K562 (cell line): ENCODE measurements at regions not wholly inside any gene's neighbourhood (a gene's known extent, or its start where the extent isn't known, plus 50 kb on each side); places are given as distances from the start of the nearest gene placed in this dataset.

ENCODE experiments used
- ATAC-seq: fragments of 200-7000 bp; cut with Tn5 transposase; 3 replicates; pipeline ENCODE4 v1.9.1; 2020; ENCODE audit warnings: moderate library complexity
- BruUV-seq: library from RNA; stranded (reverse); fragments of 400-500 nt; replicated peaks from 2 replicates; lab custom pipeline; 2021; lab: Mats Ljungman, UMichigan
- CTCF ChIA-PET: fragments of 300-600 bp; formaldehyde crosslinking; extraction: SDS; loops from one replicate; lab custom pipeline; 2021; ENCODE audit warnings: low intra/inter-chr PET ratio; lab: Yijun Ruan, JAX
- POLR2A ChIA-PET: fragments of 300-600, 350-650 bp; sonication (Branson Sonifier 250); formaldehyde crosslinking; extraction: SDS; loops from one replicate; lab custom pipeline; 2021; ENCODE audit warnings: antibody characterized with exemption, inconsistent platforms; lab: Yijun Ruan, JAX
- DNase-seq, 4 experiments: peaks; one replicate each; pipeline versions ENCODE4 v3.0.0 to v3.0.0-alpha.2; 2011 to 2018; ENCODE audit warnings: low spot score in 3 of 4, mixed read lengths in 3 of 4; ENCODE audit errors: extremely low read depth in 1 of 4
- FAIRE-seq: peaks from 2 replicates; lab custom pipeline; 2011; peaks lifted over from hg19 to GRCh38; lab: Jason Lieb, UNC
- H2AFZ ChIP-seq: 2 replicates; pipeline ENCODE4 v1.6.0; 2011; ENCODE audit warnings: low read depth, low read length, control low read depth, inconsistent platforms
- H3K27ac ChIP-seq: fragments of 200-600 bp; 3 replicates; pipeline ENCODE4 v1.8.0; 2011; ENCODE audit warnings: low read depth, mild to moderate bottlenecking, control low read depth, inconsistent platforms, low read length, moderate library complexity, mixed read lengths; ENCODE audit errors: extremely low read depth
- H3K27me3 ChIP-seq, 2 experiments: fragments of 300-600 bp in 1 of 2; 2 replicates in 1 of 2; 3 replicates in 1 of 2; pipeline versions ENCODE4 v1.6.0 to v1.8.0; 2011; ENCODE audit warnings: inconsistent platforms in 2 of 2, low read length in 2 of 2, mild to moderate bottlenecking in 1 of 2, mixed read lengths in 1 of 2, moderate library complexity in 1 of 2; ENCODE audit not compliant: control insufficient read depth in 2 of 2, insufficient read depth in 2 of 2
- H3K36me3 ChIP-seq: fragments of 300-600 bp; 3 replicates; pipeline ENCODE4 v1.8.0; 2011; ENCODE audit warnings: mild to moderate bottlenecking, low read length, inconsistent platforms; ENCODE audit not compliant: control insufficient read depth, insufficient read depth
- H3K4me1 ChIP-seq, 2 experiments: fragments of 200-600 bp in 1 of 2; replicated peaks in 1 of 2; 2 replicates in 1 of 2; 3 replicates in 1 of 2; pipeline versions ENCODE4 v1.5.1 to v1.8.0; 2011; ENCODE audit warnings: inconsistent platforms in 2 of 2, low read length in 2 of 2, mild to moderate bottlenecking in 1 of 2, mixed read lengths in 1 of 2, moderate library complexity in 1 of 2; ENCODE audit not compliant: control insufficient read depth in 2 of 2, insufficient read depth in 2 of 2
- H3K4me2 ChIP-seq: 2 replicates; pipeline ENCODE4 v1.6.1; 2011; ENCODE audit warnings: low read length, control low read depth, inconsistent platforms, mixed read lengths; ENCODE audit not compliant: insufficient read depth
- H3K4me3 ChIP-seq: fragments of 200-600 bp; sonication (generic), shearing (Covaris generic); 2 replicates; pipeline ENCODE4 v1.5.1; 2016; ENCODE audit warnings: control low read depth, inconsistent platforms
- H3K79me2 ChIP-seq: fragments of 200-600 bp; 3 replicates; pipeline ENCODE4 v1.8.0; 2011; ENCODE audit warnings: low read length, inconsistent platforms; ENCODE audit not compliant: control insufficient read depth, insufficient read depth
- H3K9ac ChIP-seq, 2 experiments: 2 replicates each; pipeline versions ENCODE4 v1.6.0 to v1.6.1; 2011; ENCODE audit warnings: low read depth in 2 of 2, low read length in 2 of 2, control low read depth in 1 of 2, inconsistent platforms in 1 of 2, mild to moderate bottlenecking in 1 of 2, mixed read lengths in 1 of 2; ENCODE audit not compliant: insufficient read depth in 1 of 2
- H3K9me1 ChIP-seq: one replicate; pipeline ENCODE4 v1.6.0; 2011; ENCODE audit warnings: inconsistent platforms, mild to moderate bottlenecking, low read length, moderate library complexity; ENCODE audit not compliant: control insufficient read depth, insufficient read depth
- H3K9me3 ChIP-seq: replicated peaks from 2 replicates; pipeline ENCODE4 v1.5.1; 2011; ENCODE audit warnings: low read depth, low read length, inconsistent platforms; ENCODE audit not compliant: control insufficient read depth, insufficient read depth
- H4K20me1 ChIP-seq: replicated peaks from 2 replicates; pipeline ENCODE4 v1.6.1; 2011; ENCODE audit warnings: low read length, inconsistent platforms, mixed read lengths; ENCODE audit not compliant: control insufficient read depth, insufficient read depth
- CHD7 ChIP-seq: fragments of 200-600 bp; sonication (generic); IDR thresholded peaks from one replicate; pipeline ENCODE4 v1.6.1; 2012; ENCODE audit warnings: mild to moderate bottlenecking, low read depth, low read length, inconsistent platforms
- HDGF ChIP-seq: fragments of 450-650 bp; IDR thresholded peaks from 2 replicates; pipeline ENCODE4 v1.6.1; 2016
- SP1 ChIP-seq: sonication (generic); formaldehyde crosslinking; IDR thresholded peaks from 2 replicates; pipeline ENCODE4 v1.8.1; 2022; ENCODE audit warnings: mild to moderate bottlenecking, missing genetic modification reagents
- ZBED1 ChIP-seq: IDR thresholded peaks from 2 replicates; pipeline ENCODE4 v1.6.1; 2014
- ZNF134 ChIP-seq: fragments of 250-450 bp; sonication (Bioruptor Pico); conservative IDR thresholded peaks from 2 replicates; pipeline ENCODE4 v1.4.0; 2020
- ZNF436 ChIP-seq: fragments of 250-450, 450-650 bp; sonication (Bioruptor Pico); formaldehyde crosslinking; IDR thresholded peaks from 2 replicates; pipeline ENCODE4 v1.7.0; 2020; ENCODE audit warnings: mild to moderate bottlenecking
- ZNF583 ChIP-seq: fragments of 250-450 bp; sonication (Bioruptor Pico); IDR thresholded peaks from 2 replicates; pipeline ENCODE4 v1.4.0; 2020
- WGBS: fragments of 100-300 bp; shearing (Covaris generic); methylation state at CpG from one replicate; pipeline ENCODE4 v1.1.6; 2016; ENCODE audit warnings: low coverage, mixed read lengths; ENCODE audit not compliant: insufficient coverage; ENCODE audit errors: missing lambda C conversion rate; 5-methylcytosine and 5-hydroxymethylcytosine counted together
- in situ Hi-C: fragments of 300-500 bp; cut with MboI; formaldehyde crosslinking; loops from 4 replicates; pipeline ENCODE4 v1.15.0; 2018; ENCODE audit warnings: inconsistent platforms, mixed read lengths
- intact Hi-C: fragments of 100-400 bp; cut with micrococcal nuclease; formaldehyde crosslinking; loops from 2 replicates; pipeline ENCODE4 v1.14.2; 2022

GRCh38 chr16:85498607-85499006 lies 114.5 kb upstream of the GSE1 start:
- intact Hi-C loops = no loop called here
- ATAC-seq (no peak), FAIRE-seq (no peak), DNase-seq (no peak)
- Histone ChIP-seq H3K79me2 (peaks cover 9% of the 10 kb centered on the region; the same call in 1 of the 3 replicates), H3K4me3 (no peak overlapping the region), H3K27me3 (no peaks in the 10 kb centered on the region), H2AFZ (no peak overlapping the region), H3K27ac (no peak overlapping the region), H3K4me1 (peaks cover 0 to 47% of the 10 kb centered on the region in 2 experiments; a peak in 2 of 5 replicates), H3K9me1 (no peaks in the 10 kb centered on the region), H4K20me1 (no peaks in the 10 kb centered on the region; the same call in 1 of the 2 replicates), H3K36me3 (peaks cover 5% of the 10 kb centered on the region; the same call in 1 of the 3 replicates), H3K4me2 (no peak overlapping the region), H3K9ac (no peak overlapping the region), H3K9me3 (no peaks in the 10 kb centered on the region)
- WGBS = 89% methylated on average over 8 of the region's 8 CpGs
- no TSS peak for BruUV-seq
- CTCF ChIA-PET = no interaction called here
- POLR2A ChIA-PET = interaction anchor here (0.6 kb wide), 1 partner anchor 9 kb away, joined by 4 read pairs; no protein-coding TSS in a partner anchor
- TF ChIP-seq ZBED1 (no peak), CHD7 (no peak), HDGF (no peak), ZNF436 (no peak), ZNF583 (CRISPR knock-in tag) (no peak), SP1 (CRISPR knock-in tag) (no peak), ZNF134 (CRISPR knock-in tag) (no peak)
- in situ Hi-C loops = no loop called here
